ENCODE measurements at regions not wholly inside any gene's neighbourhood (a gene's known extent, or its start where the extent isn't known, plus 50 kb on each side); places are given as distances from the start of the nearest gene placed in this dataset.

- no peak for TF ChIP-seq GABPA (IDR thresholded peaks at IDR 0.05; ENCODE audit: borderline replicate concordance, insufficient read depth, low read length)
- TF ChIP-seq, protein P1, sequence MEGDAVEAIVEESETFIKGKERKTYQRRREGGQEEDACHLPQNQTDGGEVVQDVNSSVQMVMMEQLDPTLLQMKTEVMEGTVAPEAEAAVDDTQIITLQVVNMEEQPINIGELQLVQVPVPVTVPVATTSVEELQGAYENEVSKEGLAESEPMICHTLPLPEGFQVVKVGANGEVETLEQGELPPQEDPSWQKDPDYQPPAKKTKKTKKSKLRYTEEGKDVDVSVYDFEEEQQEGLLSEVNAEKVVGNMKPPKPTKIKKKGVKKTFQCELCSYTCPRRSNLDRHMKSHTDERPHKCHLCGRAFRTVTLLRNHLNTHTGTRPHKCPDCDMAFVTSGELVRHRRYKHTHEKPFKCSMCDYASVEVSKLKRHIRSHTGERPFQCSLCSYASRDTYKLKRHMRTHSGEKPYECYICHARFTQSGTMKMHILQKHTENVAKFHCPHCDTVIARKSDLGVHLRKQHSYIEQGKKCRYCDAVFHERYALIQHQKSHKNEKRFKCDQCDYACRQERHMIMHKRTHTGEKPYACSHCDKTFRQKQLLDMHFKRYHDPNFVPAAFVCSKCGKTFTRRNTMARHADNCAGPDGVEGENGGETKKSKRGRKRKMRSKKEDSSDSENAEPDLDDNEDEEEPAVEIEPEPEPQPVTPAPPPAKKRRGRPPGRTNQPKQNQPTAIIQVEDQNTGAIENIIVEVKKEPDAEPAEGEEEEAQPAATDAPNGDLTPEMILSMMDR (IDR thresholded peaks at IDR 0.05; ENCODE audit: control extremely low read depth in 1 of 3, insufficient read depth in 1 of 3, low read depth in 1 of 3, low read length in 3 of 3) = no peak
- no peak for TF ChIP-seq EZH2 (IDR thresholded peaks at IDR 0.05; ENCODE audit: low read depth, low read length, severe bottlenecking)
- no peak for TF ChIP-seq POLR2AphosphoS5 (IDR thresholded peaks at IDR 0.05; ENCODE audit: low read depth, low read length)
- no peak for TF ChIP-seq ATF2 (IDR thresholded peaks at IDR 0.05; ENCODE audit: low read length)
- TF ChIP-seq E2F6 (IDR thresholded peaks at IDR 0.05) = no peak
- no peak for TF ChIP-seq TAF1 (IDR thresholded peaks at IDR 0.05; ENCODE audit: low read depth, low read length)
- TF ChIP-seq MAX (IDR thresholded peaks at IDR 0.05) = no peak
- no peak for TF ChIP-seq BCL11A (IDR thresholded peaks at IDR 0.05; ENCODE audit: low read depth in 2 of 2, low read length in 2 of 2)
- TF ChIP-seq EGR1 (IDR thresholded peaks at IDR 0.05; ENCODE audit: borderline replicate concordance, low read depth, low read length) = no peak
- TF ChIP-seq EP300 (IDR thresholded peaks at IDR 0.05; ENCODE audit: borderline replicate concordance in 1 of 2, low read depth in 2 of 2, low read length in 2 of 2) = no peak
- no peak for TF ChIP-seq POLR2A (IDR thresholded peaks at IDR 0.05; ENCODE audit: control extremely low read depth in 1 of 2, low read depth in 2 of 2, low read length in 2 of 2)
Measured at GRCh38 chr4:171717231-171717741, 95.9 kb upstream of the GALNTL6 start.
